ENCODE measurements at regions not wholly inside any gene's neighbourhood (a gene's known extent, or its start where the extent isn't known, plus 50 kb on each side); places are given as distances from the start of the nearest gene placed in this dataset.

DNA sequence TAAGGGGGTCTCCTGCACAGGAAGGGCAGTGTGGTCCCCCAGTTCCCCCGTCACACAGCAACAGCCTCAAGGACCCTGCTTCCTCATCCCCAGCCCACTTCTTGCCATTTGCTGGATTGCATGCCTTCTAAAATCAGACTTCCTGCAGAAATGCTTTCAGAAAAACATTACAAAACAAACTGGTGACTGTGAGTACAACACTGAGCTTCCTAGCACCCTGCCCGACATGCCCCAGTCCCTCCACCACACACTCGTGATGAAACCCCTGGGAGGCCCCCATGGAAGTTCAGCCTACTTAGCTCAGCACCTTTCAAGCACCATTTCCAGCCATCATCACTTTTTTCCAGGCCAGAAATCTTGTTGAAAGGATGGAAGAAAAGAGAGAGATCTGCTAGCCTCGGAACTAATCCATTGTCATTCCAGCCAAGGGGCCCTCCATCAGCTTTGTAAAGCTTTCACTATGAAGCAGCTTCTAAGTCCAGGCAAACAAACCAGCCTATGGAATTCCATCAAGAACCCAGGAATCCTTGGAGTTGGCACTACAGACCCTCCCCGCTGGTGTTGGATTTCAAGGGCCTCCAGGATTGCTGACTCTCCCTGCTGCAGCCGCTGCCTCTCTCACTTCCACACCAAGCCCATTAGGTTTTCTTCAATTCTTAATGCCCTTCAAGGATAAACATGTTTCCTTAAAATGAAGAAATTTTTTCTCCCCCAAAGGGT lies 114.6 kb downstream of the C5orf15 start:
- no peak for DNase-seq

DNA sequence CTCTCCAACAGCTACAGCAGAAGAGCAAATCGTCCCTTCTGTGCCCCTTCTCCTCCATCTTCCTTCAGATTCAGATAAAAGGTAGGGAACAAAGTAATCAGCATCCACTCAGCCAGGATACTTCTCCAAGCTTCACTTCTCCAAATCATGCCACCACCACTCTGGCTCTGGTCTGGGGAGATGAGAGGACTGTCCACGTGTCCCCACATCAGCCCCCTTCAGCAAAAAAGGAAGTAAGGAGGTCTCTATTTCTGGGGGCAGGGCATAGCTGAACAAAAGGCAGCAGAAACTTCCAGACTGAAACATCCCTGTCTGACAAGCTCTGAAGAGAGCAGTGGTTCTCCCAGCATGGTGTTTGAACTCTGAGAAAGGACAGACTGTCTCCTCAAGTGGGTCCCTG lies 116.9 kb downstream of the C5orf15 start:
- DNase-seq: no peak

DNA sequence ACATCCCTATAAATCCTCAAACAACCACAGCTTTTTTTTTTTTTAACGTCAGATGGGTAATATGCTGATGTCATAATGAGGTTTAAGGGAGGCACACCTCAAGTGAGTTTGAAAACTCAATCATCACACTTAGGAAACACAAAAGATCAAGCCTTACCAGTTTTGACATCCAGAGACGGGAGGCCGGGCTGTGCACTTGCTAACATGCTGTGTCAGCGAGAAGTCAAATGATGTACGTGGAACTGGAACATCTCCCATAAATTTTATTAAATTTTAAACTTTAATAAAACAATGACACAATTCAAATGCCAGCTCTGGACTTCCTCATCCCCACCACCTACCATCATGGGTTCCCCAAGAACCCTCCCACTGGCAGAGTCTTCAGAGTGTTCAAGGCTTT lies 117.6 kb downstream of the C5orf15 start:
- no peak for DNase-seq

DNA sequence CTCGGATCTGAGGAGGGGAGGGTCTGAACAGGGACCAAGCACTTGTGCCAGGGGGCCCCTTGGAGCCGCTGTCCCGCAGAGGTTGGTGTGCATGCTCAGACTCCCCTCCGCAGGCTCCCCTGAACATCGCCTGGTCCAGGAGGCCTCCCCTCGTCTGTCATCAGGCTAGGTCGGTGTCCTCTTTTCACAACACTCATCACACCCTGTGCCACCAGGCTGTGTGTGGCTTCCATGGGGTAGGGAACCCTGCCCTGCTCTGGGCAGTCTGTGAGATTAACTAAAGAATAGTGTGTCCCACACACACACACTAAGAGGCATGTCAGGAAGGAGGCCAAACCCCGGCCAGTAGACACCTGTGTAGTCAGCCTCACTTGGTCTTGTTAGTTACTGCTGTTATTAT lies 119.3 kb downstream of the C5orf15 start:
- no peak for DNase-seq

DNA sequence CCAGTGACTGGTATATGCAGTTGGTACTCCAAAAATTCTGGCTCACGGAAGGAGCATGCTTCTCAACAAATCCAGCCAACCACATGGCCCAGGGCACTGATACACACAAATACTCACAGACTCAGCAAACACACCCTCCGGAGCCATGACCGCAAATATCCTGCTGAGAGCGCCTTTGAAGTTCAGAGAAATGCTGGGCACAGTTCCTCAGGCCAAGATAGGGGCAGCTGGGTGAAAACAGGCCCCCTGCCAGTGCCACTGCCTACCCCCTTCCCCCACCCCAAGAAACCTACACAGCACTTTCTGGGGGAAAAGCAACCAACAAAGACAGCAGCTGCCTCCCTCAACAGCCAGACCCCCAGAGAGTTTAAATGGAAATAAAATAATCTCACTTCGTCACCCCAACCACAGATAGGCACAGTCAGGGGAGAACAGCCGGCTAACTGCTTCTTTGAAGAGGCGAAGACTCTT lies 120.0 kb downstream of the C5orf15 start:
- no peak for DNase-seq

DNA sequence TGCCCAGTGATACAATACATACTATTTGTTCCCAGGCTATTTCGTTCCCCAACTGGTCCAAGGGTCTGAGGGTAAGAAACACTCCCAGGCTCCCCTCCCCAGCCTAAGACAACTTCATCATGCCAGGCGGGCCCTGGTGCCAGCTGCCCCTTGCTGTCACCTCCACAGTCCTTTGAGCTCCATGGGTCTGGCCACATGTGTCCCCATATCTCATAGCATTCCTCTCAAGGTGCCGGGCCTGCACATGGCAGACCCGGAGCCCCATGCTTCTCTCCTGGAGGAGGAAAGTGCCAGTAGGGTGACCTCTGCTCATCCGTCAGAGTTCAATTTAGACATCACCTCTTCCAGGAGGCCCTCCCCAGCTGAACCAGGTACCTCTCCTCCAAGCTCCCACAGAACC lies 120.5 kb downstream of the C5orf15 start:
- DNase-seq: no peak

DNA sequence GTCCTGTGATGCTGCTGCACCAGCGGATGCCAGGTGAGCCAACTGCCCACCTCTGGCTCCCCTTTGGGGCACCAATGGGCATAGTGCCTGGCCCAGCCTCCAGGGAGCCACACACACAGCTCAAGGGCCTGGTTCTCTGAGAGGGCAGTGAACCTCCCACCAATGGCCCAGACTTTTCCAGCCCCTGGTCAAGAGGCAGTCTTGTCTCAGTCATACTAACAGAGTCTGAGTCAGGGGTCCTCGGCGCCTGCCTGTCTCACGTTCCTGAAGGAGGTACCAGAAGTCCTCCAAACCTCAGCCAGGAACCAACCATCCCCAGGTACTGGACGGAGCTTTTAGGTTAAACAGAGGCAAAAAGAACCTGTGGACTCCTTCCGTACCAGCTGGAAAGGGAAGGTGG lies 121.1 kb downstream of the C5orf15 start:
- DNase-seq: no peak

DNA sequence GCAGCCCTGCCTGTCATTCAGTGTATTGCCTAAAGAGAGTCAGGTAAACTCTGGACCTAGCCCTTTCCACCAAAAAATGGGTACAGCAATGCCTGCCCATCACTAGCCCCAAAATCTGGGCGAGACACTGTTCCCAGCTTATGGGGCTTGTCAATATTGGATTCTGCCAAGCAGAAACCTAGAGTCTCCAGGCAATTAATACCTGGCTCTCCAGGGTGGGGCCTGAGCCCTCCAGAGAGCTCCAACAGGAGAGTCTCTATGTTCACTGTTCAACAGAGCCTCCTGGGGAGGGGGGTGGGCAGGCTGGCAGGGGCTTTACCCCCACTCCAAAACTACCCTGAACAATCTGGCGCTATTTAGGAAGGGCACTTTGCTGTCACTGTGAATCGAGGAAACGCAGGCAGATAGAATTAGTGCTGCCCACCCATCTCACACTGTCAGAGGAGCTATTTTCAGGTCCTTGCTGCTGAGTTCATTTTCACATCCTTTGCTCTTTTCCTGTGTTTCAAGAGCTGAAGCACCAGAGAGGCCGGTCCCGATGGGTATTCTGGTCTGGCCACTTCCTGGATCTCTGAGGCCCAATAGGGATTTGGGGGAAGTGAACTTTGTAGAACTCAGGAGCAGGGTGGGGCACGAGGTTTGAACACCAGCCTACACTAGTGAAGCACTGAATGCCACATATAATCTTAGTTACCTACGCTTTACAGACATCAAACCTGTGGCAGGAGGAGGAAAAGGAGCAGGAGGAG lies 121.8 kb downstream of the C5orf15 start:
- DNase-seq: no peak

DNA sequence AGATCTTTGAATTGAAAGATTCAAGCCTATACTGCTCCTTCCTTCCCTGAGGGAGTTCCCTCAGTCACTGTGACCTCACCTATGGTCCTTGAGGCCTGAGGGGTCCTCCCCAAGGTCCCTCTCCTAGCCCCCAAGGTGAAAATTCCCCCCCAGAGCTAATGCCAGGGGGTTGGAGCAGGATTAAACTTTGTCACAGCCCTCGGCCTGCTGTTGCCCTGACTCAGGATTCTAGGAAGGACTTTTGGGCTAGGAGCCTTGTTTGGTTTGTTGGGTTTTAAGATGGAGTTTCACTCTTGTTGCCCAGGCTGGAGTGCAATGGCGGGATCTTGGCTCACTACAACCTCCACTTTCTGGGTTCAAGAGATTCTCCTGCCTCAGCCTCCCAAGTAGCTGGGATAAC lies 123.2 kb downstream of the C5orf15 start:
- no peak for DNase-seq

DNA sequence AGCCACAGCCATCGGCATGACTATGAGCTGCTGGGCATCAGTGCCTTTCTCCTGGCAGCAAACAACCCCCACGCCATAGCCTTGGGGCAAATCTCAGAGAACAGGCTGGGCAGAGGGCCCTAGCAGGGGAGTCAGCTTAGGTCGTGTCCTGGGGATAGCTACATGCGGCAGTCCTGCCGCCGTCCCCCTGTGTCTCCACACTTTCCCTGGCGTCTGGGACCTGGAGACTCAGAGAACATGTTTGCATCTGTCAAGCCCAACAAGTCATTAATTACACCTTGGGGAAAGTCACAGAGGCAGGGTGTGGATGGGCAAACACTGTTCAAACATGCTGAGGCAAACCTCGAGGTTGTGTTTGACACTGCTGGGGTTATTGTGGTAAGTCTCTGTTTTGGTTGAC lies 123.6 kb downstream of the C5orf15 start:
- DNase-seq: no peak

DNA sequence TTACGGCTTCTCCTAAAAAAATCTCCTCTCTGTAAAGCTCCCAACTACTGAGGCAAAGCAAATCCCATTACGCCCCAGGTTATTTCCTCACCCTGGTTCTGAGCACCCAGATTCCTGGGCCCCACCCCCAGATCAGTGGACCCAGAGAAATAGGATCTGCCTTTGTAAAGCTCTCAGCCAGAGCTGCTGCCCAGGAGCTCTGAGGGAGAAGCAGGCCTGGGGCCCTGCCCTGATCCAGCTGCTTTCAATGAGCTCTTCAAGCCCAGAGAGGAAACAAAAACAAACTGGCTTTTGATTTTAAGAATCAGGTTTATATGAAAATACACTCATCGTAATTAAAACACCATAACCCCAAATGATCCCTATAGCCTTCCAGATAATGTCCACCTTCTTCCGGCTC lies 124.5 kb downstream of the C5orf15 start:
- DNase-seq: no peak

DNA sequence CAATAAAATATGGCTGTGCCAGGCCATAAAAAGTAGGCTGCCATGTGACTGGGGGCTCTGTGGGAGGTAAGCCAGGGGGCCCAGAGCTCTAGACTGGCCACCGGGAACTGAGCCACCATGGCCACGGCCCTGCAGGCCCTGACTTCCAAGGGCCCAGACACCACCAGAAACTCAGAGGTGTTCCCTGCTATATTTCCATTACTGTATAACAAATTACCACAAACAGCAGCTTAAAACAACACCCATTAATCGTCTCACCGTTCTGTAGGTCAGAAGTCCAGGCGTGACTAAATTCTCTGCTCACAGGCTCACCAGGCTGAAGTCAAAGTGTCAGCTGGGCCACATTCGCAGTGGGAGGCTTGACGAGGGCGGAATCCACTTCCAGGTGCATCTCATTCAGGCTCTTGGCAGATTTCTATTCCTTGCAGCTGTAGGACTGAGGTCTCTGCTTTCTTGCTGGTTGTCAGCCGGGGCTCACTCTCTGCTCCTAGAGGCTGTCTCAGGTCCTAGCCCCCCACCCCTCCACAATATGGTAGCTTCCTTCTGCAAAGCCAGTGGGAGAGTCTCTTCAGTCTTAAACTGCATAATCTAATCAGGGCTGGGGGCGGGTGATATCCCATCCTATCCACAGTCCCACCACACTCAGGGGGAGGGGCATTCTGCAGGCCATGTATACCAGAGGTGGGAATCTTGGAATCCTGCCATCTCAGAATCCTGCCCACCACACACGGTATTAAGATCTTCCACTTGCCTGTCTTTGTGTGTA lies 125.4 kb downstream of the C5orf15 start:
- DNase-seq: no peak

DNA sequence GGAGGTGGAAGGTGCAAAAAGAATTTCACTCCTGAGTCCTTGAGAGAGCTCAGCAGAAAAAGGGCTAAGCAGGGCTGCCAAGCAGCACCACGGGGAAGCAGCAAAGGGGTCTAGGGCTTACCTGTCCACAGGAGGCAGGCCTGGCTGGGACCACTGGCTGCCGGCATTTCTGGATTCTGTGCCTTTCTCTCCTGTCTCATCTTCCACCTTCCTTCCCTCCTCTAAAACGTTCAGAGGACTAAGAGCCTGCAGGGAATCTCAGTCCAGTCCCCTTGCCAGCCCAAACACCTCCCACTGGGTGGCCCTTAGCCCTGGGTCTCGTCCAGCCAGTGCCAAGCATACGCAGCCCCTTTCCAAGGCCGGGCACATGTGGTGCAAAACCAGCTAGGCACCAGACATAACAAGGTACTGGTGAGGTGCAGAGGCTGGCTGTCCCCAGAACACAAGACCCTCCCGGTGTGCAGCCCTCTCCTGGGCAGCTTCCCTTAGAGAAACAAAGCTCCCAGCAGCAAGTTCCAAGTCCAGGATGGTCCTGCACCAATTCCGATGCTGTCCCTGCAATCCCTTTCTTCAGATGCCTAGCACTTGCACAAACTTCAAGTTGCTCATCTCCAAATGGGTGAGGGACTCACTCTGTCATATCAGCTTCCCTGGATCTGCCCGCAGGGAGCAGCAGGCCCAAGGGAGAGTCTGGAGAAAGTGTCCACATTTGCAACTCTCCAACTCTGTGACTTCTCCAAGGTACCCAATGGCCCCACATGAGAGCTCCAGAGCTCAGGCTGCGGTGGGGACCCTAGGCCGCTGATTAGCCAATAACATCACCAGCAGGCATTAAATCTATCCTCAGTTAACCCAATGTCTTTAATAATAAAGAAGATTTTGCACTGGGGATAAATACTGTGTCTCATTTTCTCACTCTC lies 126.3 kb downstream of the C5orf15 start:
- DNase-seq: no peak

DNA sequence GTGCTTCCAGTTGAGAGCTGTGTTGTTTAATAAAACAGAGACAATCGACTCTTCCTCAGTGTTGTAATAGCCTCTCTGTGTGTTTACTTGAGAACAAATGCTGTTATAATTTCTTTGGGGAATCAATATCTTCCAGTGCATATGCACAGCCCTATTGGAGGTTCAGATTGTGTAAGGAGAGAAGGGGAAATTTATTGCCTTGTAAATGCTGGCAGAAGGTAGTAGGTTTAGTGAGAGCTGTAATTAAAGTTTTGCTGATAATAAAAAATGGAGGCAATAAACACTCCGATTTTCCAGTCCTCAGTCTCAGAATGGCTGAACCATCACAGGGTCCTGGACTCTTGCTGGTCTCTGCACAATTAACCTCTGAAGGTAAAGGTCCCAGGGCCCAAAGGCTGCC lies 128.3 kb downstream of the C5orf15 start:
- no peak for DNase-seq

DNA sequence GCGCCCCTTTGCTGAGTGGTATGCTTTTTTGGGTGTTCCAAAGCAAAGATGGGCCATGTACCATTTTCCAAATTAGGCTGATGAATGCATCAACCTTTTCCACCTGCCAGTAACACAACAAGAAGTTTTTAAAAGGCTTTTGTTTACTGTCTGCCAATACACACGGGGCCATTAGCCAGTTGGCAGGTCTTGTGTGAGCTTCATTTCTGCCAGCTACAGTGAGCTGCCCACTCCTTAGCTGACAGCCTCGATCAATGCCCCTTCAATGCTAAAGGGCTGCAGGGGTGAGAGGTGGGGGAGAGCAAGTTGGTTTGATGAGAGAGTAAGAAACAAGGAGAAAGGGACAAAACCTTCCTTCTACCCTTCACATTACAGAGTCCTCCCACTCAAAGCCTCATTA lies 128.7 kb downstream of the C5orf15 start:
- DNase-seq: no peak

DNA sequence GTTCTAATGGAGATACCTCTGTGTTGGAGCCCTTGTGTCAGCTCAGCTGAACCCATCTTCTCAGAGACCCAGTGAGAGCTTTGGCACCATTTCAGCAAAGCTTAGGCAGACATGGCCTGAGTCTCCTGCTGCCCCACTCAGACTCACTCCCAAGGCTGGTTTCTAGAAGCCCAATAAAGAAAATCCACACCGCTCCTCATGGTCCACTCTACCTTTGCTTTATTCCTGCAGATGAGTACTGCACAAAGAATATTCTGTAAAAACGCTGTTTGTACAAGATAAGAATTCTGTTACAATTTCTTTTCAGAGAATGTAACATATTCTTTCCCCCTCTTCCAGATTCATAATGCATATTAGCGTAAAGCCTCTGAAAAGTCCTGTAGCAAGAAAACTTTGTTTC lies 129.3 kb downstream of the C5orf15 start:
- no peak for DNase-seq

DNA sequence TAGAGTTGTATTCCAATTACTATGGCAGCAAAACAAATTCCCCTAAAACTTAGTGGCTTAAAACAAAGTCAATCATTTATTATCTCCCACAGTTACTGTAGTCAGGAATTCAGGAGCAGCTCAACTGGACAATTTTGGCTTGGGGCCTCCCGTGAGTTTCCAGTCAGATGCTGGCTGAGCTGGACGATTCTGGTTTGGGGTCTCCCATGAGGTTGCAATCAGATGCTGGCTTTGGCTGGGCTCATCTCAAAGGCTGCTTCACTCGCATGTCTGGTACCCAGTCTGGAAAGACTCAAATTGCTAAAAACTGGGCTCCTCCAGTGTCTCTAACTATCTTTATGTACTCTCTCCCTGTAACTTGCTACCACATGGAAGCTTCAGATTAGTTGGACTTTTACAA lies 130.1 kb downstream of the C5orf15 start:
- DNase-seq: no peak

DNA sequence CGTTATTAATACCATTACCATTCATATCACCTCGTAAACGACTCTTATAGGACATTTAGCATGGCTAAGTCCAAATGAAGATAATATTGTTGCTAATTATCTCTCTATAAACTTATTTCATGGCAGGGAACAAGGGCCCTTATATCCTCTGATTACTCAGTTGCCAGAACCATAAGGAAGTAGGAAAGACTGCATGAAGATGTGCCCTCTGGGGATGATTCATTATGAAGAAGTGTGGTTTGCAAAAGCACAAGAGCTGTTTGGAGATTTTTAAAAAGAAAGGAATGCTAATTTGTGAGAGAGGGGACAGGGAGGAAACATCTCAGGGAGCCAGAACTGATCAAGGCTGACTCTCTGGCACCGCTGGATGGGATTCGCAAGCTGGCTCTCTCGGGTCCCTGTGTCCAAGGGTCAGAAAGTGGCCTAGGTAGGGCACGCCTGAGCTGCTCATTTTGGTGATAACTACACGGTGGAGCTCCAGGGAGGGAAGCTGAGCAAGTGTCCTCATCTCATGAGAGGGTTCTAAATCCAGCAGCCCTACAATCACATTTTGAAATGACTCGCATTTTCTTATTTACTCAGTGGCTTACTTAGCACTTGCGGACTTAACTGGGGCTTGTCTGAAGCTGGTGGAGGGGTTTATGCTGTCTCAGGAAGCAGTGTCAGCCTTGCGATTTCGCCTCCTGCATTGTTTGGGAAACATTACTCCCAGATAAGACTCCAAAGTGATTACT lies 136.8 kb downstream of the C5orf15 start:
- no peak for DNase-seq

DNA sequence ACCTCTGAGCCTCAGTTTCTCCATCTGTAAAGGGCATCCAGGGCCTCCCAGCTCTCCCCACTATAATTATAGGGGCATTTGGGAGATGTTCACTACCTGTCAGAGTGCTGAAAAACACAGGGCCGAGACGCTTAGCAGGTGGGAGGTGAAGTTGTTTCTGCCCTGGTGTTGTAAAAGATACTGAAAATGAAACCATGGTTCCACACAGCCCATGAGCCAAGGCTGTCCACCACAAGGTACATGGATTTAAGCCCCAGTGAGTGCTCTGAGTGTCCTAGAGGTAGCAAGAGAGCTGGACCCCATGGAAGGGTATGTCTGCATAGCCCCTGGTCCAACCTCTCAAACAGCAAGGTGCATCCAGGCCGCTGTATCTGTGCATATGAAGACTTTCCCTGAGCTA lies 137.5 kb downstream of the C5orf15 start:
- DNase-seq: no peak

DNA sequence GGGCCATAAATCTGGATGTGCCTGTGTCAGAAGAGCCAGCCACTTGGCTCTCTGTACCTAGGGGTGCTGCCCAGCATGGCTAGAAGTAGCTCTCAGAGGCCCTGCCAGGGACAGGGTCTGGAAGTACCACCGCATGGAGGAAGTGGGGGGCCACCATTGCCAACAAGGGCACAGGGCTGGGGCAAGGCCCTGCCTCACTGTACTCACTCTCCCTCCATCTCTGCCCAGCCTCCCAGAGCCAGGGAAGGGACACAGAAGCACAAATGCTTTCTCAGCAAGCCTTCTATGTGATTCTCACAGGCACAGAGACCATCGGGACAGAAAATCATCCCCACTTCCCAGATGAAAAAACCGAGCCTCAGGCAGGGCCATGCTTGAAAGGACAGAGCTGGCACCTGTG lies 138.1 kb downstream of the C5orf15 start:
- no peak for DNase-seq

DNA sequence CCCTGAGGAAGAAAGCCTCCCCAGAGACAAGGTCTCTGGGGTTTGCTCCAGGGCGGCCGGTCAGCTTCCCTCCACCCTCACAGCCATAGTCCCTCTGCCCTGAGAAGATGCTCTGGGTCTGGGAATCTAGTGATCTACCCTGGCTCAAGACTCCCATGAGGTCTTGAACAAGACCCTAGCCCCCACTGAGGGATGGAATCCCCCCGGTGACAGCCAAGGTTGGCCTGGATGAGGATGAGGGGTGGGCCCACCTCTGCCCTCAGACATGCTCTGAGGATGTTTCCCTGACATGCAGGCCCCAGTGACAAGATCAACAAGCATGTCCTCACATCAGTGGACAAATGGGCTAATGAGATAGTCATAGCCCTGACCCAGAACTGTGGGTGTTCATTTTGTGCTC lies 138.6 kb downstream of the C5orf15 start:
- no peak for DNase-seq

DNA sequence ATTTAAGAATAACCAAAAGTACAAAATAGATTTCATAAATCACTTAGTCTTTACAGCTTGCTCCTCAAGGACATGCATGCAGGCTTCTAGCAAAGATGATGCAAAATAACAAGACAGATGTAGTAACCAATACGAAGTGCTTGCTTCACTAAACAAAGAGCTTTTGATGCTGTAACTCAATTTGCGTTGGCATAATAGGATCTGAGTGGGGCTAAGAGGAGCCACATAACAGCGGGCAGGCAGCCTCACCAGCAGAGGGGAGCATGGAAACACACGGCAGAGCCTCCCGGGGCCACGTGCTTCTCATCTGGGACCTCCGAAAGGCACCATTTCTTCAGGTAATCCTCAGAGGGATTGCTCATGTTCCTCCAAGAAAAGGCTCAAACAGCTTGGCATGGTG lies 139.7 kb downstream of the C5orf15 start:
- no peak for DNase-seq
